ENCODE measurements at regions not wholly inside any gene's neighbourhood (a gene's known extent, or its start where the extent isn't known, plus 50 kb on each side); places are given as distances from the start of the nearest gene placed in this dataset.

DNA sequence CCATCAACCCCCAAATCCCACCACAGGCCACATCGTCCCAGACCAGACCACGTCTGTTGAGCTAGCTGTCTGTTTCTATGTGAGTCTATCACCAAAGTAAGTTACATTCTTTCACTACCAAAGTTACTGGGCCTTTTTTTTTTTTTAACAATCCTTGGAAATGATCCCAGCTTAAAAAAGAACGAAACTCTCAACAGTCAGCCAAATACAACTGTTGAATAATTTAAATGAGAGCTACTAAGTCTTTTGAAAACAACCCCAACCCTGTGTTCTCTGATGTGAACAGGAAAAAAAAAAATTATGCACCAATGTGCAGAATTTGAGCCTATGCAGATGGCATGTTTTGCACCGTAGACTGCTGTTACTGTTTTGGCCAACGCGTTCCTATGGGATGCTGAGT is 134.0 kb upstream of the ETS2 start:
- TF ChIP-seq, protein P1, sequence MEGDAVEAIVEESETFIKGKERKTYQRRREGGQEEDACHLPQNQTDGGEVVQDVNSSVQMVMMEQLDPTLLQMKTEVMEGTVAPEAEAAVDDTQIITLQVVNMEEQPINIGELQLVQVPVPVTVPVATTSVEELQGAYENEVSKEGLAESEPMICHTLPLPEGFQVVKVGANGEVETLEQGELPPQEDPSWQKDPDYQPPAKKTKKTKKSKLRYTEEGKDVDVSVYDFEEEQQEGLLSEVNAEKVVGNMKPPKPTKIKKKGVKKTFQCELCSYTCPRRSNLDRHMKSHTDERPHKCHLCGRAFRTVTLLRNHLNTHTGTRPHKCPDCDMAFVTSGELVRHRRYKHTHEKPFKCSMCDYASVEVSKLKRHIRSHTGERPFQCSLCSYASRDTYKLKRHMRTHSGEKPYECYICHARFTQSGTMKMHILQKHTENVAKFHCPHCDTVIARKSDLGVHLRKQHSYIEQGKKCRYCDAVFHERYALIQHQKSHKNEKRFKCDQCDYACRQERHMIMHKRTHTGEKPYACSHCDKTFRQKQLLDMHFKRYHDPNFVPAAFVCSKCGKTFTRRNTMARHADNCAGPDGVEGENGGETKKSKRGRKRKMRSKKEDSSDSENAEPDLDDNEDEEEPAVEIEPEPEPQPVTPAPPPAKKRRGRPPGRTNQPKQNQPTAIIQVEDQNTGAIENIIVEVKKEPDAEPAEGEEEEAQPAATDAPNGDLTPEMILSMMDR (conservative IDR thresholded peaks at IDR 0.05): no peak
- TF ChIP-seq ZFX (IDR thresholded peaks at IDR 0.05): no peak
